Activated CD4-positive, alpha-beta T cell treated with anti-CD3 and anti-CD28 coated beads, Interleukin-2, amount 50 U/mL, for 48 hours (primary cell): ENCODE measurements at regions not wholly inside any gene's neighbourhood (a gene's known extent, or its start where the extent isn't known, plus 50 kb on each side); places are given as distances from the start of the nearest gene placed in this dataset.

ENCODE experiments used
- DNase-seq, 2 experiments: peaks; one replicate each; pipeline ENCODE4 v3.0.0-alpha.2; 2020

DNA sequence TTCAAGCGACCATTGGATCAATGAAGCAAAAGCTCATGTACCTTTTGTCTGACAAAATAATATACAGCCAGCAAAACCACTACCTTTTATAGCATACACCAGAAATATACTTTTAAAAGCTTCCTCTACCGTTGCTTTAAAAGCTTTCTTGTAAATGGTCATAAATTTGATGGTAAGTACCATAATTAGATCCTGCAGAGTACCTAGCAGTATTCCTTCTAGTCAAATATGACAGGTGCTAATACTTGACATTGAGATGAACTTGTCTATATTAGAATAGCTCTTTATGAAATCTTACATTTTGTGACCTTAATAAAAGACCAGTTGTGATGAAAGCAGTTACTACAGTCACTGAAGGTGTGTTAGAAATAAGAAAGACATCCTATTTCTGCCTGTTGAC lies 340.5 kb upstream of the ANO3 start:
- DNase-seq = no peak

DNA sequence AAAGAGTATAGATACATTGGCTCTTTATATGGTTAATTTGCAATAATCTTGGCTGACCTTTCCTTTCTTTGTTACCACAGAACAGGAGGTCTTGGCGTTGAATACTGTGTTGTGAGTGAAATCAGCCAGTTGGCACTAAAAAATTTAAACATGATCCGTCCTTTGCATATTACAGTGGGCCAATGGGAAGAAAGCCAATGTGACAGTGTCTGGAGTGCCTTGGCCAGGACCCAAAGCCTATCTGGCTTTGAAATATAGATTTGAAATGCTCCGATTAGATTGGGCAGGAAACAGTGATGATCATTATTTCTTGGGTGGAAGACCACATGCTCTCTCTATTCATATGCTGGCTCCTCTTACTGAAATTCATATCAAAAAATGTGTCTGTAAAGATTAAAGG lies 339.6 kb upstream of the ANO3 start:
- DNase-seq = no peak

DNA sequence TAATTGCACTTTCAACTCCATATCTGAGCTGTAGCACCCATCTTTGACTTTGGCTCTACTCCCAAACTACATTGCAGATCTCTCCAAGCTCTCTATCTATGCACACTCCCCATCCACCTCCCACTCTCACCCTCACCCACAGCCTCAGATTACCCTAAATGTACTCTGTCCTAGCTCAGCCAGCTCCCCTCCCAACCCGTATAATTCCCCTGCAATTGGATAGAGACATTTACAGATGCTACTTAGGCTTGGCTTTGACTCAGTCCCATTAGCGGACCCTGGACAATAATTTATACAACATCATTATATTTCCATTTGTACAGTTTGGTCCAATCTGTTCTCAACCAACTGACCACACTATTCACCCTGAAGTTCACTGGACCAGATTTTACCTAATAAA lies 338.9 kb upstream of the ANO3 start:
- DNase-seq = no peak

GRCh38 chr11:26011474-26011873 lies 320.5 kb upstream of the ANO3 start:
- DNase-seq = no peak

GRCh38 chr11:26014456-26015115 lies 317.3 kb upstream of the ANO3 start:
- no peak for DNase-seq

GRCh38 chr11:26017322-26017860 lies 314.5 kb upstream of the ANO3 start:
- no peak for DNase-seq

- DNase-seq = no peak
Measured at GRCh38 chr11:26017903-26018302, 314.0 kb upstream of the ANO3 start.

DNA sequence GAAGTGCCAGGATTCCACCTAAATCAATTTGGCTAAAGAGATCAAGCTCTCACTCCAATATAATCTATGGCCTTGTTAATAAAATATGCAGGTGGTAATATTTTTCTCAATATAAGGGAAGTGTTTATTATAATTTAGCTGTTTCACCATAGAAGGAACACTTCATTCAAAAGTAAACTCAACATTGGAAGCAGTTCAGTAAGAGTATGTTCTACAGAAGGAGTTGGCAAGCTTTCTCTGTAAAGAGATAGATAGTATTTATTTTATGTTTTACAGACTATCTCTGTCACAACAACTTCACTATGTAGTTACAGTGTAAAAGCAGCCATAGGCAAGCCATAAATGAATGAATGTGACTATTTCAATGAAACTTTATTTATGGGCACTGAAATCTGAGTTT lies 313.6 kb upstream of the ANO3 start:
- DNase-seq = no peak

DNA sequence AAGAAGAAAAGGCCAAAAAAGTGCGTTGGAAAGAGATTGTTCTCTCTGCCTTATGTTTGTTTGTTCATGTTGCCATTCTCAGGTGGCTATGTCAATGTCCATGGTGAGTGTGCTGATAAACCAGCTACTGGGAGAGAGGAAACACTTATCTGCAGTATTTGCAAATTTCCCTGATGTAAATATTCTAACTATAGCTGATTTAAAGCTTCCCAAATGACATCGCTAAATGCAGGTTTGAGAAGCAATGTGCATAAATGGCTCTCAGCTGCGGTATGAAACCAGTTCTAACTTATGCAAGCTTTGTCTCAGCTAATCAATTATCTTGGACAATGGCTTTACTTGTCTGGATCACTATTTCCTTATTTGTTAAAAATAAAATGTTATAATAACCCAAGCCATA lies 312.5 kb upstream of the ANO3 start:
- no peak for DNase-seq

DNA sequence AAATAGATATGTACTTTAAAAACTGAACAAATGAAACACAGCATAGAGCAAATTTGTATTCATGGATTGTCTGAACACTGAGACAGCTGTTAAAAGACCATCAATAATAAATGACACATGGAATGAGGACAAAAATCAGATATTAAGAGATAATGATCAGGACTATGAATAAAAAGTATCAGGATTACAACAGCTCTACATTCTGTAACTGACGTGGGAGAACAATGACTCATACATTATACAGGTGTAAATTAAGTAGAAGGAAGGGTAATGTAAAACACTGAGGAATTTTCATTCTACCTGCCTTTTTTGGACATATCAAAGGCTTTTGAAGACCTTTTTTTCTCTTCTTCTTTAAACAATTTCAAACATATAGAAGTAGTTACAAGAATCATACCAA lies 310.9 kb upstream of the ANO3 start:
- no peak for DNase-seq

DNA sequence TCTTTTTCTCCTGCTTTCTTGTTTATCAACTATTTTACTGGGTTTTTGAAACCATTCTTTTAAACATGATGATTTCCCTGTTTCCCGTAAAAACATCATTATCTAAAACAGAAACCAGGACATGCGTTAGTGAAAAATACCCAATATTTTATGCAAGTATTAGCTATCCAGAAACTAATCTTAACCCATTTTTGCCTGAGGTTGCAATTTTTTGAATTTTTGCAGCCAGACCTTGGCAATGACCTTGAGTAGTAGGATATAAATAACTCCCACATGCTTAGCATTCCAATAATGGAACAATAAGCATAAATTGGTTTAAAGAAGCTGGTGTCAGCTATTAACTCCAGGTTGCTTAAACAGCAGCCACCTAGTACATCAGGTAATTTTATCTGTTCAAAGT lies 308.9 kb upstream of the ANO3 start:
- no peak for DNase-seq

GRCh38 chr11:26025676-26026075 lies 306.3 kb upstream of the ANO3 start:
- DNase-seq = no peak

GRCh38 chr11:26026078-26026477 lies 305.9 kb upstream of the ANO3 start:
- no peak for DNase-seq

DNA sequence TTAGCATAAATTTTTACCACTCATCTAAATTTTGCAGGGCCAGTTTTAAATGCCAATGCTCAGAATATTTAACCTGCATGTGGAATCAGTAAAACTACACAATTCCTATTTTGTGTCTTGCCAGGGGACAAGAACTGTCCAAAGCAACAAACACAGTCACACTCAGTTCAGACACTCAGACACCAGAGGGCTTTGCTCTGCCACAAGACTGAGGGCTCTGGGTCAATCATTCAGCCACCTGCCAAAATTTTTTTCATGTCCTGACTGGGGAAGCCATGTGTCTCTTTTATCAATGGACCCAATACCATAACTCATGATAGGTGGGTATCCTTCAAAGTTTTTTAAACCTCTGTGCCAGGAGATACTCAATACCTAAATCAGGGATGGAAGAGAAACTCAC lies 304.0 kb upstream of the ANO3 start:
- no peak for DNase-seq

DNA sequence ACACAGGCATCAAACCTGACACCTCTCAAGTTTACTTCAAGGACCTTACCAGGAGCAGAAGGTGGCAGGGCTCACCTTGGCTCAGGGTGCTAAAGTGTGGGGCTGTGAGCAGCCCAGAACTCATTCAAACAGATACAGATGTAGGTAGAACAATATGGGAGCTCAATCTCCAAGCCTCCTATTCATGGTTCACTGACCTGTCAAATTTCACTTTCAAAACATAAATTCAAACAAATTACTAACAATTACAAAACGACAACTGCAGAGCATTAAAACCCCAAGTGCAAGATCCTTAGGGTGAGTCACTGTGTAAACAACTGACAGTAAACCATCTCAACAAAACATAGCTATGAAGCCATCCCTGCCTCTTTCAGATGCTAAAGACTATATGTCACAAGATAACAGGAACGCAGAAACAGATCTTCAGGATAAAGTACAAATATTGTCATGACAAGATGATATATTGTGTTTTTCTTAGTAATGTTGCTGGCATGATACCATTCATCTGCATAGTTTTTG lies 303.5 kb upstream of the ANO3 start:
- no peak for DNase-seq

- DNase-seq = no peak
Measured at GRCh38 chr11:26030399-26030798, 301.5 kb upstream of the ANO3 start.

DNA sequence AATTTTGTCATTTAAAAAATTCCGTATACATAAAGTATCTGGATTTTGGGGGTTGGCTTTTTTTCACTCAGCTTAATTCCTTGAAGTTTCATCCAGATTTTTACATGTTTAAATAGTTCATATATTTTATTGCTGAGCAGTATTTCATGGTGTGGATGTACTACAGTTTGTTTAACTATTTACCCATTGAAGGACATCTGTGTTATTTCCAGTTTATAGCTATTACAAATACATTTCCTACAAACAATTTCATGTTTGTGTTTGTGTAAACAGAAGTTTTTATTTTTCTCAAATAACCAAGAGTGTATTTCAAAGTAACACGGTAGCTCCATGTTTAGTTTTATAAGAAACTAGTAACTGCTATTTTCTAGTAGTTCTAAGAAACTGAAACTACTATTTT lies 299.7 kb upstream of the ANO3 start:
- no peak for DNase-seq

- DNase-seq = no peak
Measured at GRCh38 chr11:26035696-26036095, 296.2 kb upstream of the ANO3 start.

GRCh38 chr11:26037716-26038115 lies 294.2 kb upstream of the ANO3 start:
- DNase-seq = no peak

DNA sequence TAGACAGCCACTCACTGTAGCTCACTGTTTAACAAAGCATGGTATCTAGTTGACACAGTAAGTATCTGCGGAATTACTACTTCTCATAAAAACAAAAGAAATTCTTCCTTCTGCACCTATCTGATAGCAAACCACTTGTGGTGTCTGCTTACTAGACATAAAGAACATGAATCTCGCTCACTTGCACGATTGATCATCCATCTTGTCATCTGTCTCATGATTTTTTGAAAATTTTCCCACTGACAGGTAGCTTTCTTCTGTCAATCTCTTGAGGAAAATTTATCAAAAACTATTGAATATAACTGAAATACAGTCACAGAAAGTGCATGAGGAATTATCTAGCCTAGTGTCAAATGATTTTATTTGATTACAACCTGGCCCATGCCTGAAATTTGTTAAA lies 291.6 kb upstream of the ANO3 start:
- no peak for DNase-seq

DNA sequence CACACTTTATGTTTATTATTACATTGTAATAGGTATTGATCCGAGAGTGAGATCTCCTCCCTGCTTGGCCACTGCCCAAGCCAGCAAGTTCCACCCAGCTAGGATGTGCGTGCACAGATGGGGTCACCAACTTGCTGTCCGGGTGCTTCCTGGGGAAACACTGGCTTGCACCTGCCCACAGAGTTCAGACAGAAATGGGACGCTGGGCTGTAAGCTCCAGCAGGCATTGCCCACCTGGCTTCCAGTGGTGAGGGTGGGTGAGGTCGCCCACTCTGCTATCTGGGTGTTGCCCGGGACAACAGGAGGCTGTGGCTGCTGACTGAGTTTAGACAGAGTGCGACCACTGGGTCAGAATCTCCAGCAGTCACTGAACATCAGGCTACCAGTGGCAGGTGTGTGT lies 289.8 kb upstream of the ANO3 start:
- no peak for DNase-seq

DNA sequence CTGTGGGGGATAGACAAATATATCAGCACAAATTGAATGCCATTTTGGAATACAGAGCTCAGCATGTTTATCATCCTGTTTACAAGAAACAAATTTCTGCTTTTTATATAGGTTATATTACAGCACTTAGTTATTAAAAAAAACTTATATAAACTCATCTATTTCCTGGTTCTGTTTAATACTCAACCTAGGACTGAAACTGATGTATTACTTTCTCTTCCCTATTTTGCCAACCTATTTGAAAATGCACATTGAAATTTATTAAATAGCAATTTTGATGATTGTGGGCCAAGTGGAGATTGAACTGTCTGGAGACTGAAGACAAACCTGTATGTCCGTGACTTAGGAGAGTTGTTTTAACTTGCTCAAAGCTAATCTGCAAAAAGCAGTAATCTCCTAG lies 288.3 kb upstream of the ANO3 start:
- DNase-seq = no peak

DNA sequence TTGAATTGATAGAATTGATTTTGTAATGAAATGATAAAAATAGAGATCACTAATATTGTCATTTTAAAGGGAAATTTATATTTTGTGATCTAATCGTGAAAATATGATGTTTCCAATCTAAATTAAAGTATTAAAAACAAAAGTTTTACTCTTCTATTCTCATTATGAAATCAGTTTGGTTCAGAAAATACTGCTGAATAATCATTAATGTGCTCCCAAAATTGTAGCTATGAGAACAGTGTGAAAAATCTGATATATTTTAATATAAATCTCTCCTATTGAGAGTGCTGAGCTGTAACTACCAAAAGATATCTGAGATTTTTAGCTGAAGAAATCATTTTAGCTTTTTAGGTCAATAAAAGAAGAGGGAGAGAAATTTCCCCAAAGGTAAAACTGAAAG lies 287.5 kb upstream of the ANO3 start:
- no peak for DNase-seq

DNA sequence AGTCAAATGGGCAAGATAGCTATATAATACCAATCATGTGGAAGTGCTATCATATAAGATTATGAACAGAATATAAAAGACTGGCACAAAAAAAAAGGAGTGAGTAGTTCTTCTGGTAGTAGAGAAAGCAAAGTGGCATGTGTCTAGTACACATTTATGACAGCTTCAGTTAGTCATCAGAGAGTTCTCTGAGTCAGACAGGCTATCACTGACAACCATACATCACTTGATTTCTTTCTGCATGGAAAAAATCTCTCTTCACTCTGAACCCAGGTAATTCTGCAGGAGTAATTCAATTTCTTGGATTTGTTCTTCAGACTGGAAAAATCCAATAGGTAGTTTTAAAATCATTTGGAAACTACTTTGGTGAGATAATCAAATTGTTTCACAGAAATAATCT lies 286.8 kb upstream of the ANO3 start:
- no peak for DNase-seq

GRCh38 chr11:26048271-26048670 lies 283.7 kb upstream of the ANO3 start:
- DNase-seq = no peak
